Mesenchymal stem cell (in vitro differentiated cells and primary cell): ENCODE measurements at regions not wholly inside any gene's neighbourhood (a gene's known extent, or its start where the extent isn't known, plus 50 kb on each side); places are given as distances from the start of the nearest gene placed in this dataset.
A peak's percentile ranks its signal among the peaks of the same experiment; 100 is the strongest.

Source experiments
- DNase-seq: peaks from one replicate; pipeline ENCODE4 v3.0.0-alpha.2; 2013
- H2AFZ ChIP-seq: one replicate; pipeline ENCODE4 v1.6.1; 2013; ENCODE audit warnings: low read depth, mild to moderate bottlenecking, control low read depth, inconsistent platforms, low read length, moderate library complexity
- H2AK5ac ChIP-seq: 2 replicates; pipeline ENCODE4 v1.6.1; 2013; ENCODE audit warnings: low read length, moderate library complexity, mild to moderate bottlenecking, inconsistent platforms; ENCODE audit not compliant: severe bottlenecking
- H2BK120ac ChIP-seq: one replicate; pipeline ENCODE4 v1.6.1; 2013; ENCODE audit warnings: low read depth, mild to moderate bottlenecking, inconsistent platforms, low read length, moderate library complexity
- H2BK12ac ChIP-seq, 2 experiments: one replicate each; pipeline ENCODE4 v1.6.1; 2013; ENCODE audit warnings: inconsistent platforms in 2 of 2, low read length in 2 of 2, mild to moderate bottlenecking in 2 of 2, moderate library complexity in 2 of 2, control low read depth in 1 of 2
- H2BK15ac ChIP-seq: one replicate; pipeline ENCODE4 v1.6.1; 2013; ENCODE audit warnings: mild to moderate bottlenecking, low read depth, inconsistent platforms; ENCODE audit not compliant: poor library complexity, severe bottlenecking
- H2BK5ac ChIP-seq: 2 replicates; pipeline ENCODE4 v1.6.1; 2013; ENCODE audit warnings: low read depth, mild to moderate bottlenecking, low read length, control low read depth, inconsistent platforms; ENCODE audit not compliant: poor library complexity, severe bottlenecking
- H3K14ac ChIP-seq, 2 experiments: one replicate each; pipeline ENCODE4 v1.6.1; 2013; ENCODE audit warnings: inconsistent platforms in 2 of 2, low read length in 2 of 2, control low read depth in 1 of 2, mild to moderate bottlenecking in 1 of 2, moderate library complexity in 1 of 2
- H3K18ac ChIP-seq, 2 experiments: one replicate each; pipeline ENCODE4 v1.6.1; 2013; ENCODE audit warnings: inconsistent platforms in 2 of 2, low read length in 2 of 2, control low read depth in 1 of 2, low read depth in 1 of 2, mild to moderate bottlenecking in 1 of 2
- H3K23ac ChIP-seq, 2 experiments: one replicate each; pipeline ENCODE4 v1.6.1; 2013; ENCODE audit warnings: inconsistent platforms in 2 of 2, low read length in 2 of 2, mild to moderate bottlenecking in 2 of 2, moderate library complexity in 2 of 2, control low read depth in 1 of 2
- H3K27ac ChIP-seq: 2 replicates; pipeline ENCODE4 v1.5.1; 2013; ENCODE audit warnings: mild to moderate bottlenecking, moderate library complexity, low read length, control low read depth, inconsistent platforms; ENCODE audit not compliant: poor library complexity, severe bottlenecking
- H3K27me3 ChIP-seq, 2 experiments: 2 replicates each; pipeline versions ENCODE4 v1.6.1 to v1.7.0; 2013; ENCODE audit warnings: low read length in 2 of 2, mild to moderate bottlenecking in 2 of 2, moderate library complexity in 2 of 2, control low read depth in 1 of 2, inconsistent platforms in 1 of 2; ENCODE audit not compliant: control insufficient read depth in 1 of 2, insufficient read depth in 1 of 2
- H3K36me3 ChIP-seq, 2 experiments: 2 replicates each; pipeline versions ENCODE4 v1.6.1 to v1.7.0; 2013; ENCODE audit warnings: low read length in 2 of 2, control low read depth in 1 of 2, inconsistent platforms in 1 of 2, low read depth in 1 of 2, mild to moderate bottlenecking in 1 of 2; ENCODE audit not compliant: insufficient read depth in 2 of 2, control insufficient read depth in 1 of 2
- H3K4ac ChIP-seq, 2 experiments: one replicate each; pipeline ENCODE4 v1.6.1; 2013; ENCODE audit warnings: inconsistent platforms in 2 of 2, low read length in 2 of 2, mild to moderate bottlenecking in 2 of 2, moderate library complexity in 2 of 2, control low read depth in 1 of 2, low read depth in 1 of 2
- H3K4me1 ChIP-seq: 2 replicates; pipeline ENCODE4 v1.6.1; 2013; ENCODE audit warnings: low read depth, low read length, control low read depth; ENCODE audit not compliant: control insufficient read depth, insufficient read depth
- H3K4me2 ChIP-seq: 2 replicates; pipeline ENCODE4 v1.6.1; 2013; ENCODE audit warnings: low read length, mild to moderate bottlenecking, inconsistent platforms; ENCODE audit not compliant: poor library complexity, severe bottlenecking
- H3K4me3 ChIP-seq, 2 experiments: 2 replicates each; pipeline versions ENCODE4 v1.5.1 to v1.7.0; 2013; ENCODE audit warnings: low read length in 2 of 2, mild to moderate bottlenecking in 2 of 2, control low read depth in 1 of 2, low read depth in 1 of 2; ENCODE audit not compliant: insufficient read depth in 1 of 2
- H3K79me1 ChIP-seq: replicated peaks from 2 replicates; pipeline ENCODE4 v1.6.1; 2013; ENCODE audit warnings: mild to moderate bottlenecking, control low read depth, low read length, inconsistent platforms; ENCODE audit not compliant: poor library complexity, severe bottlenecking
- H3K9ac ChIP-seq: 2 replicates; pipeline ENCODE4 v1.7.0; 2013; ENCODE audit warnings: mild to moderate bottlenecking, low read length, moderate library complexity
- H3K9me3 ChIP-seq: 2 replicates; pipeline ENCODE4 v1.7.0; 2013; ENCODE audit warnings: mild to moderate bottlenecking, low read length; ENCODE audit not compliant: control insufficient read depth
- H4K8ac ChIP-seq: one replicate; pipeline ENCODE4 v1.6.1; 2013; ENCODE audit warnings: inconsistent platforms, mild to moderate bottlenecking, low read length, moderate library complexity
- H4K91ac ChIP-seq: one replicate; pipeline ENCODE4 v1.6.1; 2013; ENCODE audit warnings: mild to moderate bottlenecking, low read length, inconsistent platforms
- WGBS: methylation state at CpG from one replicate; pipeline ENCODE4 v1.1.7; 2013; ENCODE audit warnings: mixed read lengths; 5-methylcytosine and 5-hydroxymethylcytosine counted together

DNA sequence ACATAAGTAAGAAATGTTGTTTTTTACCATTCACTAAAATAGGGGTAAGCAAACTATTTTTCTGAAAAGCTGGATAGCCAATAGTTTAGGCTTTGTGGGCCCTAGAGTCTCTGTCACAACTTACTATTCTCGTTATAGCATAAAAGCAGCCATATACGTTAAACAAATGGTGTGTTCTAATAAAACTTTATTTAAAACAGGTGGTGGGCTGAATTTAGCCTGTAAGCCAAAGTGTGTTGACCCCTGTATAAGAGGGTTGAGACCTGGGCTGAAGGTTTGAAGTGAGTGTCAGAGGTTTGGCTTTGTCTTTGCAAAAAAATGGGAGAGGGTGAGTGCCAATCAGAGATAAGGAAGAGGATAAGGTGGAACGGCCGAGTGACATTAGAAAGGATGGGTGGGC lies 197.2 kb downstream of the RNF144B start:
- H2BK15ac ChIP-seq: no peak overlapping the region
- no peak overlapping the region for H3K14ac ChIP-seq
- no peak overlapping the region for H3K18ac ChIP-seq
- no peak overlapping the region for H2BK12ac ChIP-seq
- no peaks in the 10 kb centered on the region for H3K79me1 ChIP-seq
- 96% methylated on average over 1 of the region's 4 CpGs for WGBS
- peak overlapping the region; percentile 14 for H3K9ac ChIP-seq
- H2BK120ac ChIP-seq: no peak overlapping the region
- no peaks in the 10 kb centered on the region for H3K36me3 ChIP-seq
- H2BK5ac ChIP-seq: no peak overlapping the region
- no peak overlapping the region for H3K27ac ChIP-seq
- H3K9me3 ChIP-seq: no peaks in the 10 kb centered on the region
- H2AFZ ChIP-seq: no peak overlapping the region
- H4K8ac ChIP-seq: no peak overlapping the region
- H3K4me1 ChIP-seq: peaks cover 4% of the 10 kb centered on the region
- no peaks in the 10 kb centered on the region for H3K27me3 ChIP-seq
- DNase-seq: no peak
- no peak overlapping the region for H3K4ac ChIP-seq
- no peak overlapping the region for H3K23ac ChIP-seq
- no peak overlapping the region for H3K4me3 ChIP-seq
- H3K4me2 ChIP-seq: no peak overlapping the region
- H4K91ac ChIP-seq: no peak overlapping the region
- no peak overlapping the region for H2AK5ac ChIP-seq

- H2BK120ac ChIP-seq: no peak overlapping the region
- H2BK5ac ChIP-seq: no peak overlapping the region
- peak overlapping the region in 1 of 2 experiments; percentile 4 for H3K4me3 ChIP-seq
- H3K27ac ChIP-seq: peak overlapping the region; percentile 3
- H3K79me1 ChIP-seq: no peaks in the 10 kb centered on the region
- H2AK5ac ChIP-seq: no peak overlapping the region
- H3K4ac ChIP-seq: no peak overlapping the region
- no peak overlapping the region for H2BK12ac ChIP-seq
- H3K23ac ChIP-seq: no peak overlapping the region
- peak overlapping the region in 1 of 2 experiments; percentile 28 for H3K18ac ChIP-seq
- no peak overlapping the region for H3K14ac ChIP-seq
- no peaks in the 10 kb centered on the region for H3K27me3 ChIP-seq
- H2AFZ ChIP-seq: no peak overlapping the region
- H3K9ac ChIP-seq: peak overlapping the region; percentile 14
- DNase-seq: peak; percentile 91
- peaks cover 4% of the 10 kb centered on the region for H3K4me1 ChIP-seq
- H4K91ac ChIP-seq: no peak overlapping the region
- H4K8ac ChIP-seq: no peak overlapping the region
- 0% methylated on average over 4 of the region's 4 CpGs for WGBS
- H2BK15ac ChIP-seq: no peak overlapping the region
- H3K4me2 ChIP-seq: peak overlapping the region; percentile 31
- no peaks in the 10 kb centered on the region for H3K36me3 ChIP-seq
- no peaks in the 10 kb centered on the region for H3K9me3 ChIP-seq
Measured at GRCh38 chr6:18585032-18585573, 198.0 kb downstream of the RNF144B start.

GRCh38 chr6:18586133-18586532 lies 199.0 kb downstream of the RNF144B start:
- Histone ChIP-seq H4K8ac (peak overlapping the region; percentile 14), H2AFZ (no peak overlapping the region), H3K9me3 (no peaks in the 10 kb centered on the region), H3K9ac (no peak overlapping the region), H3K4ac (peak overlapping the region in 1 of 2 experiments; percentile 25), H3K27me3 (peaks cover 0 to 3% of the 10 kb centered on the region in 2 experiments), H3K14ac (no peak overlapping the region), H3K27ac (no peak overlapping the region), H3K79me1 (no peaks in the 10 kb centered on the region), H3K4me1 (peaks cover 4% of the 10 kb centered on the region), H3K23ac (no peak overlapping the region), H2BK12ac (no peak overlapping the region), H3K4me2 (no peak overlapping the region), H4K91ac (no peak overlapping the region), H2BK5ac (no peak overlapping the region), H3K4me3 (no peak overlapping the region), H3K36me3 (no peaks in the 10 kb centered on the region), H2BK120ac (no peak overlapping the region), H3K18ac (no peak overlapping the region), H2BK15ac (peak overlapping the region; percentile 19), H2AK5ac (no peak overlapping the region)
- WGBS: 95% methylated on average over 8 of the region's 8 CpGs
- no peak for DNase-seq

- no peak overlapping the region for H3K18ac ChIP-seq
- no peak overlapping the region for H4K91ac ChIP-seq
- no peak overlapping the region for H3K4me2 ChIP-seq
- H3K79me1 ChIP-seq: no peaks in the 10 kb centered on the region
- no peaks in the 10 kb centered on the region for H3K9me3 ChIP-seq
- H2AFZ ChIP-seq: no peak overlapping the region
- H3K27ac ChIP-seq: no peak overlapping the region
- H4K8ac ChIP-seq: no peak overlapping the region
- peak; percentile 62 for DNase-seq
- no peak overlapping the region for H2AK5ac ChIP-seq
- no peaks in the 10 kb centered on the region for H3K4me1 ChIP-seq
- H3K4ac ChIP-seq: no peak overlapping the region
- peak overlapping the region; percentile 58 for H3K9ac ChIP-seq
- H3K14ac ChIP-seq: no peak overlapping the region
- H3K23ac ChIP-seq: no peak overlapping the region
- 48% methylated on average over 5 of the region's 11 CpGs for WGBS
- peaks cover 0 to 15% of the 10 kb centered on the region in 2 experiments for H3K27me3 ChIP-seq
- no peak overlapping the region for H2BK5ac ChIP-seq
- H3K36me3 ChIP-seq: no peaks in the 10 kb centered on the region
- H2BK12ac ChIP-seq: no peak overlapping the region
- no peak overlapping the region for H2BK120ac ChIP-seq
- peak overlapping the region in 1 of 2 experiments; percentile 52 for H3K4me3 ChIP-seq
- no peak overlapping the region for H2BK15ac ChIP-seq
Measured at GRCh38 chr6:18595774-18596530, 208.8 kb downstream of the RNF144B start.
